ENCODE measurements at regions not wholly inside any gene's neighbourhood (a gene's known extent, or its start where the extent isn't known, plus 50 kb on each side); places are given as distances from the start of the nearest gene placed in this dataset.

DNA sequence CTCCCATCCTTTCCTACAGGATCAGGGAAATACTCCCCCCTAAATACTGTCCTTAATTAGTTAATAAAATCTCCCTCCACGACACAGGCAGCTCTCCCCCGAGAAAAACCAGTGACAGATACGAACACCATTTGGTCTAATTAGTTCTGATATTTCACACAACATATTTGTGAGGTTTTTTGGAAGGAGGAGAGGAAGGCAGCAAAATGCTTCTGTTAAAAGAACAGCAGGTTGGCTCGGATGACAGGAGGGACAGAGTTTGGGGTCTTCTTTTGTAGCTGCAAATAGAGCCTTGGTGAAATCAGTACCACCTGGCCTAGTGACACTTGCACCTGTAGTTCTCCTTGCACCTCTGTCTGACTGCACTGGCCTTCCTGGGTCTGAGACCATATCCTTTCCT, 507.0 kb downstream of the PLXNA4 start:
- Histone ChIP-seq H3K27me3 (ENCODE audit: control insufficient read depth, extremely low read depth, insufficient read depth, low read length) (no peaks in the 10 kb centered on the region), H3K9me1 (ENCODE audit: control insufficient read depth, extremely low read depth, insufficient read depth, low read length) (no peaks in the 10 kb centered on the region), H4K20me1 (ENCODE audit: control insufficient read depth, extremely low read depth, insufficient read depth, low read length) (no peaks in the 10 kb centered on the region), H2AFZ (ENCODE audit: control insufficient read depth, low read length) (no peak overlapping the region), H3K9me3 (ENCODE audit: control insufficient read depth, low read depth, low read length) (no peaks in the 10 kb centered on the region), H3K27ac (ENCODE audit: control insufficient read depth, insufficient read depth, low read length) (no peak overlapping the region), H3K36me3 (ENCODE audit: control insufficient read depth in 2 of 2, extremely low read depth in 1 of 2, insufficient read depth in 2 of 2, low read length in 2 of 2) (no peaks in the 10 kb centered on the region), H3K4me1 (ENCODE audit: control insufficient read depth, extremely low read depth, insufficient read depth, low read length) (peaks cover 19% of the 10 kb centered on the region), H3K9ac (ENCODE audit: control insufficient read depth, extremely low read depth, insufficient read depth, low read length) (no peak overlapping the region), H3K79me2 (ENCODE audit: control insufficient read depth, insufficient read depth, low read length) (no peaks in the 10 kb centered on the region), H3K4me2 (ENCODE audit: control insufficient read depth, extremely low read depth, insufficient read depth, low read depth, low read length) (no peak overlapping the region), H3K4me3 (ENCODE audit: control insufficient read depth in 2 of 3, extremely low read depth in 1 of 3, insufficient read depth in 2 of 3, low read depth in 1 of 3, low read length in 3 of 3) (no peak overlapping the region)
- TF ChIP-seq EZH2 (IDR thresholded peaks at IDR 0.05; ENCODE audit: low read length): no peak
- TF ChIP-seq, protein P1, sequence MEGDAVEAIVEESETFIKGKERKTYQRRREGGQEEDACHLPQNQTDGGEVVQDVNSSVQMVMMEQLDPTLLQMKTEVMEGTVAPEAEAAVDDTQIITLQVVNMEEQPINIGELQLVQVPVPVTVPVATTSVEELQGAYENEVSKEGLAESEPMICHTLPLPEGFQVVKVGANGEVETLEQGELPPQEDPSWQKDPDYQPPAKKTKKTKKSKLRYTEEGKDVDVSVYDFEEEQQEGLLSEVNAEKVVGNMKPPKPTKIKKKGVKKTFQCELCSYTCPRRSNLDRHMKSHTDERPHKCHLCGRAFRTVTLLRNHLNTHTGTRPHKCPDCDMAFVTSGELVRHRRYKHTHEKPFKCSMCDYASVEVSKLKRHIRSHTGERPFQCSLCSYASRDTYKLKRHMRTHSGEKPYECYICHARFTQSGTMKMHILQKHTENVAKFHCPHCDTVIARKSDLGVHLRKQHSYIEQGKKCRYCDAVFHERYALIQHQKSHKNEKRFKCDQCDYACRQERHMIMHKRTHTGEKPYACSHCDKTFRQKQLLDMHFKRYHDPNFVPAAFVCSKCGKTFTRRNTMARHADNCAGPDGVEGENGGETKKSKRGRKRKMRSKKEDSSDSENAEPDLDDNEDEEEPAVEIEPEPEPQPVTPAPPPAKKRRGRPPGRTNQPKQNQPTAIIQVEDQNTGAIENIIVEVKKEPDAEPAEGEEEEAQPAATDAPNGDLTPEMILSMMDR (optimal IDR thresholded peaks at IDR 0.05 in 1 of 3, IDR thresholded peaks at IDR 0.05 in 1 of 3, conservative IDR thresholded peaks at IDR 0.05 in 1 of 3; ENCODE audit: extremely low read depth in 1 of 3, insufficient read depth in 2 of 3, low read length in 3 of 3): no peak
- dilution Hi-C loops (cut with MboI; ENCODE audit: extremely low pct_ligation_motif_present, low sequenced_read_pairs): no loop called here
- DNase-seq (ENCODE audit: low read depth, low spot score) (no peak), FAIRE-seq (no peak)

DNA sequence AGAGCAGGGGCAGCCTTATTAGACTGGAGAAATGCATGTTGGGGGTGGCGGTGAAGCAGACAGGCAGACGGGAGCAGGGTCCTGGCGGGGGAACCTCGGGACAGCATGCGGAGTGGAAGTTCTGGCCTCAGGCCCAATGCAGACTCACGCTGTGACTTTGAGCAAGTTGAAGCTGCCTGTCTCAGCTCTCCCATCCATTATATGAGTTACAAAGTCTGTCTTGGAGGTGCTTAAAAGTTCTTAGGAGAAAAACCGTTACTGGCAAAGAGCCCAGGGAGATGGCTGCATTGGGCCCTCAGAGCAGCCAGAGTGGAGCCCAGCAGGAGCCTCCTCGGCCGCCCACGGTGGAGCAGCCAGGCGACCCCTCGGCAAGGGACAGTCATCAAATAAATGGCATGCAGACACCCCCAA, 509.5 kb downstream of the PLXNA4 start:
- Histone ChIP-seq H3K36me3 (ENCODE audit: control insufficient read depth in 2 of 2, extremely low read depth in 1 of 2, insufficient read depth in 2 of 2, low read length in 2 of 2) (no peaks in the 10 kb centered on the region), H3K4me3 (ENCODE audit: control insufficient read depth in 2 of 3, extremely low read depth in 1 of 3, insufficient read depth in 2 of 3, low read depth in 1 of 3, low read length in 3 of 3) (no peak overlapping the region), H3K27ac (ENCODE audit: control insufficient read depth, insufficient read depth, low read length) (no peak overlapping the region), H2AFZ (ENCODE audit: control insufficient read depth, low read length) (no peak overlapping the region), H3K79me2 (ENCODE audit: control insufficient read depth, insufficient read depth, low read length) (no peaks in the 10 kb centered on the region), H4K20me1 (ENCODE audit: control insufficient read depth, extremely low read depth, insufficient read depth, low read length) (no peaks in the 10 kb centered on the region), H3K27me3 (ENCODE audit: control insufficient read depth, extremely low read depth, insufficient read depth, low read length) (no peaks in the 10 kb centered on the region), H3K9ac (ENCODE audit: control insufficient read depth, extremely low read depth, insufficient read depth, low read length) (no peak overlapping the region), H3K4me2 (ENCODE audit: control insufficient read depth, extremely low read depth, insufficient read depth, low read depth, low read length) (no peak overlapping the region), H3K9me1 (ENCODE audit: control insufficient read depth, extremely low read depth, insufficient read depth, low read length) (no peaks in the 10 kb centered on the region), H3K9me3 (ENCODE audit: control insufficient read depth, low read depth, low read length) (no peaks in the 10 kb centered on the region), H3K4me1 (ENCODE audit: control insufficient read depth, extremely low read depth, insufficient read depth, low read length) (peaks cover 21% of the 10 kb centered on the region)
- dilution Hi-C loops (cut with MboI; ENCODE audit: extremely low pct_ligation_motif_present, low sequenced_read_pairs): no loop called here
- no peak for TF ChIP-seq EZH2 (IDR thresholded peaks at IDR 0.05; ENCODE audit: low read length)
- TF ChIP-seq, protein P1 (optimal IDR thresholded peaks at IDR 0.05 in 1 of 3, IDR thresholded peaks at IDR 0.05 in 1 of 3, conservative IDR thresholded peaks at IDR 0.05 in 1 of 3; ENCODE audit: extremely low read depth in 1 of 3, insufficient read depth in 2 of 3, low read length in 3 of 3): no peak
- DNase-seq (ENCODE audit: low read depth, low spot score) (no peak), FAIRE-seq (no peak)
